ENCODE measurements at regions not wholly inside any gene's neighbourhood (a gene's known extent, or its start where the extent isn't known, plus 50 kb on each side); places are given as distances from the start of the nearest gene placed in this dataset.

GRCh38 chr20:48563191-48563870 is 264.5 kb downstream of the PREX1 start:
- Histone ChIP-seq H3K4me3 (no peak overlapping the region), H3K9me3 (peaks cover 0 to 6% (median 0%) of the 10 kb centered on the region in 3 donors), H3K4me1 (no peaks in the 10 kb centered on the region), H3K27ac (no peak overlapping the region), H3K36me3 (no peaks in the 10 kb centered on the region), H3K27me3 (peaks cover 0 to 47% (median 1%) of the 10 kb centered on the region in 4 donors)
- intact Hi-C loops (cut with DNase I), result no loop called here
- no peak for DNase-seq
- TF ChIP-seq POLR2A (IDR thresholded peaks at IDR 0.05) (no peak), CTCF (IDR thresholded peaks at IDR 0.05) (no peak)
- 85 to 90% methylated on average over 9 to 15 of the region's 21 CpGs for WGBS, 2 donors

GRCh38 chr20:48562586-48563116 is 265.1 kb downstream of the PREX1 start:
- H3K27me3 ChIP-seq, result peaks cover 0 to 47% (median 1%) of the 10 kb centered on the region in 4 donors
- H3K36me3 ChIP-seq, result no peaks in the 10 kb centered on the region
- no peak for DNase-seq
- intact Hi-C loops (cut with DNase I), result no loop called here
- H3K27ac ChIP-seq, result no peak overlapping the region
- 52 to 61% methylated on average over 4 to 5 of the region's 5 CpGs for WGBS, 2 donors
- no peak overlapping the region for H3K4me3 ChIP-seq
- TF ChIP-seq POLR2A (IDR thresholded peaks at IDR 0.05) (no peak), CTCF (IDR thresholded peaks at IDR 0.05) (no peak)
- H3K9me3 ChIP-seq, result peaks cover 0 to 6% (median 0%) of the 10 kb centered on the region in 3 donors
- no peaks in the 10 kb centered on the region for H3K4me1 ChIP-seq

- Histone ChIP-seq H3K4me3 (no peak overlapping the region), H3K27me3 (peaks cover 0 to 39% (median 0%) of the 10 kb centered on the region in 4 donors), H3K4me1 (no peaks in the 10 kb centered on the region), H3K27ac (no peak overlapping the region), H3K9me3 (peaks cover 0 to 1% (median 0%) of the 10 kb centered on the region in 3 donors), H3K36me3 (no peaks in the 10 kb centered on the region)
- no peak for DNase-seq
- no peak for TF ChIP-seq POLR2A (IDR thresholded peaks at IDR 0.05)
- TF ChIP-seq CTCF (IDR thresholded peaks at IDR 0.05), result no peak
- WGBS, 2 donors, result 50 to 69% methylated on average over 4 of the region's 4 CpGs
- intact Hi-C loops (cut with DNase I), result no loop called here
Observed at GRCh38 chr20:48558906-48559305, 268.9 kb downstream of the PREX1 start.

GRCh38 chr20:48557380-48557779 is 270.4 kb downstream of the PREX1 start:
- TF ChIP-seq CTCF (IDR thresholded peaks at IDR 0.05) (no peak), POLR2A (IDR thresholded peaks at IDR 0.05) (no peak)
- 63 to 83% methylated on average over 3 of the region's 3 CpGs for WGBS, 2 donors
- intact Hi-C loops (cut with DNase I), result no loop called here

GRCh38 chr20:48556956-48557355 is 270.8 kb downstream of the PREX1 start:
- peaks cover 0 to 37% (median 0%) of the 10 kb centered on the region in 4 donors for H3K27me3 ChIP-seq
- H3K4me3 ChIP-seq, result no peak overlapping the region
- peaks cover 0 to 5% (median 0%) of the 10 kb centered on the region in 3 donors for H3K4me1 ChIP-seq
- DNase-seq, result no peak
- H3K9me3 ChIP-seq, result no peaks in the 10 kb centered on the region
- no peak overlapping the region for H3K27ac ChIP-seq
- intact Hi-C loops (cut with DNase I), result no loop called here
- no peak for TF ChIP-seq POLR2A (IDR thresholded peaks at IDR 0.05)
- TF ChIP-seq CTCF (IDR thresholded peaks at IDR 0.05), result no peak
- 50 to 68% methylated on average over 4 to 6 of the region's 6 CpGs for WGBS, 2 donors
- H3K36me3 ChIP-seq, result no peaks in the 10 kb centered on the region

More at GRCh38 chr20:48557380-48557779, 270.4 kb downstream of the PREX1 start:
- no peak for DNase-seq
- no peaks in the 10 kb centered on the region for H3K36me3 ChIP-seq
- H3K27ac ChIP-seq, result no peak overlapping the region
- H3K27me3 ChIP-seq, result peaks cover 0 to 41% (median 0%) of the 10 kb centered on the region in 4 donors
- H3K9me3 ChIP-seq, result no peaks in the 10 kb centered on the region
- H3K4me1 ChIP-seq, result peaks cover 0 to 5% (median 0%) of the 10 kb centered on the region in 3 donors
- no peak overlapping the region for H3K4me3 ChIP-seq

All from esophagus squamous epithelium (tissue), 5 donors.